DMS53 treated with DMSO at 0.1 percent for 48 hours (cell line): ENCODE measurements at regions not wholly inside any gene's neighbourhood (a gene's known extent, or its start where the extent isn't known, plus 50 kb on each side); places are given as distances from the start of the nearest gene placed in this dataset.

ENCODE experiments used
- DNase-seq: peaks from one replicate; lab custom pipeline; 2025; ENCODE audit not compliant: unreplicated experiment; lab: John Stamatoyannopoulos, UW

GRCh38 chr2:76326636-76327035 lies 615.9 kb upstream of the GCFC2 start:
- no peak for DNase-seq

DNA sequence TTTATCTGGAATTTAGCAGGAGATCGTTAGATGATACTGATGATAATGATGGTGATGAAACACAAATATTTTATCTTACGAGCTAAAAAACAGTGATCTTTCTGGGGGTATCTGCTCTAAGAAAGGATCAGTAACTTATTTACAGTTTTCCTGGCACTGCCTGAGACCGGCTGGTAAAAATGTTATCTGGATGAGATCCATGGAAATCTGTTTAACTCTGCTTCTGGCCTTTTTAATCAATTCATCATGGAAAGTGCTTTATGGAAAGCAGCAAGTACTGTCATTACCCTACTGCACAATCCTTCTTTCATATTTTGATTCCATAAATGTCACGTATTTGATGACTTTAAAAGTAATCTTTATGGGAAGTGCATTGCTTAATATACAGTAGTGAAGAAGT lies 612.7 kb upstream of the GCFC2 start:
- no peak for DNase-seq

DNA sequence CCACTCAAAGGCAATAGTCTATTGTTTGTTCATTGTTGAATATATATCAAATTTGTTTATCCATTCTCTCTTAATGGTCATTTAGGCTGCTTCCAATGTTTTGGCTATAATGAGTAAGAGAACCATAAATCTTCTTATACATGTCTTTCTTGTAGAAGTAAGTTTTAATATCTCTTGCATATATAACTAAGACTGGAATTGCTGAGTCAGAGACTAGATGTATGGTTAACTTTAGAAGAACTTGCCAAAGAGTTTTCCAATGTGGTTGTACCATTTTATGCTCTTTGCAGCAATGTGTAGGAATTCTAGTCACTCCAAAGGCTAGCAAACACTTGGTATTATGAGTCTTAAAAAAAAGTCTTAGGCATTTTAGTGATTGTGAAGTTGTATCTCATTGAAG lies 610.0 kb upstream of the GCFC2 start:
- DNase-seq = no peak

GRCh38 chr2:76318848-76319360 lies 608.2 kb upstream of the GCFC2 start:
- DNase-seq = no peak

- no peak for DNase-seq
Observed at GRCh38 chr2:76316691-76317090, 606.0 kb upstream of the GCFC2 start.

DNA sequence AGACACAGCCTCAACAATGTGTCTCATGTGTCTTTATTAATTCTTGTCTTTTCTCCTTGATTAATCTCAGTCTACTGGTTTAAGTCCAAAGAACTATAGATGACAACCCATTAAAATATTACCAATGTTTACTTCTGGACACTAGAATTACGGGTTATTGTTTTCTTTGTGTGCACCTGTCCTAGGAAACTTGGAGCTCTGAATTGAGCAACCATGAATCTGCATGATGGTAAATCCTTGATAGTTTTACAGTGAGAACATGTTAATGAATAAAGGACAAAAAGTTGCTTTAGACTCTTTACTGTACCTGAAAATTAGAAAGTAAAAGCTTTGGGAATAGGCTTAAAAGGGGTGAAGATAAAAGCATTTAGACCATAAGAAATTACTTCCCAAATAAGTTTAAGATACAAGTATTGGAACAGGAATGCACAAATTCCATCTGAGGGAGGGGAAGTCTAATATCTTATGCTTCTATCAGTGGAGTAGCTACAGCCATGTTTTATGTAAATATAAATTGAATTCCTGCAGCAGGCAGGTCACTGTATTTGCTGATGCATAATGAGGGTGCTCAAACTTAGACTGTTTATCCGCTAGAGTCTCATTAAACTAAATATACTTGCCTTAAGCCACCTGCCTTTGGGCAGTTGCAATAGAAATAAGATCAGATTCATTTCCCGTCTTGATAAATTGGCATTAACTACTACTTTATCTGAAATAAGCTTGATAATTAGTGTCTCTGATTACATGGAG lies 603.7 kb upstream of the GCFC2 start:
- DNase-seq = no peak

DNA sequence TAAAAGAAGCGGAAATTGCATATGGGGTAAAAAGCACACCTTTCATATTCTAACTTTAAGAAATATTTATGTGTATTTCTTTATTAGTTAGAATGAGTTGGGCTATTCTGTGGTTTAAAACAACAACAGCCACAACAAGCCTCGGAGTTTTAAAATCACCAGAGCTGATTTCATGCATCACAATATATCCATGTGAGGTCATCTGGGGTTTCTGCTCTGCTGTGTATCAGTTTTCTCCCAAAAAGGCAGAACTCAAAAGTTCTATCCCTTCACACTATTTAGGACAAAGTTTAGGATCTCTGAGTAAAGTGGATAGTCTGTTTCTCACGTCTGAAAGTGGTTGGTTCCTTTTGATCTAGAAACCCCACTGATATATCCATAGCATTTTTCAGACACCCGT lies 601.5 kb upstream of the GCFC2 start:
- DNase-seq = no peak

DNA sequence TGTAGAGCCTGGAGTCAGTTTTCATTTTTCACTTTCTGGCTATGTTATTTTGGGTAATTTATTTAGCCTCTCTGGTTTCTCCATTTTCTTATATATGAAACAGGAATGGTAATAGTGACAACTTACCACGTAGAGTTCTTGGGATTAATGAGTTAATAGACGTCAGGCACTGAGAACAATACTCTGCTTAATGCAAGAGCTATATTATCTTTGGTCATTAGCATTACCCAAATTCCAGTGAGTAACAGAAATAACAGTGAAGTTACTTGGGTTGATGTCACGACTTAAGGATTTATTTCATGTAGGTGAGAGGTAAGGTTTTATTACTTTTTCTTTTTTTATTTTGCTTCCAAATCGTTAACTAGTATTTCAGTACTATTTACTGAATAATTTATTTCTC lies 601.0 kb upstream of the GCFC2 start:
- no peak for DNase-seq

GRCh38 chr2:76310894-76311633 lies 600.3 kb upstream of the GCFC2 start:
- DNase-seq = no peak

- DNase-seq = no peak
Observed at GRCh38 chr2:76307495-76307894, 596.8 kb upstream of the GCFC2 start.

- DNase-seq = no peak
Observed at GRCh38 chr2:76298041-76298440, 587.3 kb upstream of the GCFC2 start.

DNA sequence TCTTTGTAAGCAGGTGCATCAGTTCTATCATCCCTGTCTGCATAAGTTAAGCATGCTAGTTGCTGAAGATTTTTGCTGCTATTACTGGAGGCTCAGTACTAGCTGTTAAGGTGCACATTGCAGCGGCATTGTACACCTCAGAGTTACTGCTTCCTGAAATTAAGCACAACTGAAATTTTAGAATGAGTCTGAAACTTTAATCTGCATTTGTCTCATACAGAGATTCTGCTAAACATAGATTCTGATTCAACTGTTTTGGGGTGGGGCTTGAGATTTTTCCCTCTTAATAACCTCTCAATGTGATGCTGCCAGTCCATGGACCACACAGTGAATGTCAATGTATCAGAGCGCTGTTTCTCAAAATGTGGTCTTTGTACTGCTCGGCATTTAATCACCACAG lies 585.7 kb upstream of the GCFC2 start:
- DNase-seq = no peak

DNA sequence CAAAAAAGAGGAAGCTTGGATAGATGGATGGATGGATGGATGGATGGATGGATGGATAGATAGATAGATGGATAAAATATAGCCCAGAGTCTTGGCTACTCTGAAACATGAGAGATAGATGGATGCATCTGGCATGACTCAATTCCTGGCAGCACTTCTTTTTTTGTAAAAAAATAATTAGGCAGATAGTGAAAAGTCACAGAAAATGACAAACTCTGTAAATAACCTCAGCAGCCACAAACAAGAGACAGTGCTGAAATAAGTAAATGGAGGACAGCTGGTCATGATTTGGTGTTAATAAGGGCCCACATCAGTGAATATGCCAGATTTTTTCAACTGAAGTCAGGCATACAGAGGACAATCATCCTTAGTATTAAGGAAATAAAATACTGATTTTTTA lies 585.0 kb upstream of the GCFC2 start:
- DNase-seq = no peak

DNA sequence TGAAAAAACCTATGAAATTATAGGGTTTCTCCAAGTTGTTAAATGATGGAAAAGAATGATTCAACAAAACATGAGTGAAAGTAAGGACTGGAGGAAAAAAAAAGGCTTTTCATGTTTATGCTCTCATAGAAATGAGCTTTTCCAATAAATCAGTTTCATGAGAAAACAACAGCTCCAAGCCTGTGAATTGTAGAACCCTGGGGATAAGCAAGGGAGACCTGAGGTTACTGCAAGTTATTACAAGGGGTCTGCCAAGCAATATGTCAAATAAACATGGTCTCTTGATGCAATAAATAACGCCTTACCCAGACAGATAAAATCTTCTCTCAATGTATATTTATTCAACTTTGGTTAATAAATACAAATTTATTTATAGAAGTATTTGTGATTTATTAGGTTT lies 577.9 kb upstream of the GCFC2 start:
- no peak for DNase-seq

GRCh38 chr2:76288146-76288545 lies 577.4 kb upstream of the GCFC2 start:
- no peak for DNase-seq

- DNase-seq = no peak
Observed at GRCh38 chr2:76283350-76283749, 572.6 kb upstream of the GCFC2 start.

DNA sequence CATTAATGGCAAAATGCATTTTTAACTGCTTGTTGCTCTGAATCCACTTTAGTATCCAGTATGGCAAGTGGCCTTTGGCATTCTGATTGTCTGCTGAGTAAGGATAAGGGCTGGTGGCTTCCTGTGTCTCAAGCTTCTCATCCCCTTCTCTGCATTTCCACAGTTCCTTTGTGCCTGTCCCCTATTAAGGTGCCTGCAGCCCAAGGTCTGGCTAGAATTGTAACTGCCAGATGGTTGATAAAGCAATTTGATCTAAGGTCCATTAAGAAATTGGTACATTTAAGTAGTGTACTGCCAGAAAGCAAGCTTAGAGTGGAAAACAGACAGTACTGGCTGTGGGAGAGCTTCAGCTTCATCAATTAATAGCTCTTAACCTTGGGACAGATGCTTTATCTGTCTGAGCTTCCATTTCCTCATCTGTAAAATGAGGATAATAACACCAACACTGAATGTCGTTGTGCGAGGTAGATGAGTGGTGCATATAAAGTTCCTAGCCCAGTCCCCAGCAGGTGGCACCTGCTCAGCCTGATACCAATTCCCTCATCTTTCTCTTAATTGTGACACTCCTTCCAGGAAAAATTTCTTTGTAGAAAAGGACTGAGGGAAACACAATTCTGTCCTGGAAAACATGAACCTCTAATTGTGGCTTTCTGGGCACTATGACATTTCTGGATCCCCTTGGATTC lies 570.6 kb upstream of the GCFC2 start:
- no peak for DNase-seq

GRCh38 chr2:76280686-76281085 lies 570.0 kb upstream of the GCFC2 start:
- DNase-seq = no peak

- no peak for DNase-seq
Observed at GRCh38 chr2:76279142-76279541, 568.4 kb upstream of the GCFC2 start.

DNA sequence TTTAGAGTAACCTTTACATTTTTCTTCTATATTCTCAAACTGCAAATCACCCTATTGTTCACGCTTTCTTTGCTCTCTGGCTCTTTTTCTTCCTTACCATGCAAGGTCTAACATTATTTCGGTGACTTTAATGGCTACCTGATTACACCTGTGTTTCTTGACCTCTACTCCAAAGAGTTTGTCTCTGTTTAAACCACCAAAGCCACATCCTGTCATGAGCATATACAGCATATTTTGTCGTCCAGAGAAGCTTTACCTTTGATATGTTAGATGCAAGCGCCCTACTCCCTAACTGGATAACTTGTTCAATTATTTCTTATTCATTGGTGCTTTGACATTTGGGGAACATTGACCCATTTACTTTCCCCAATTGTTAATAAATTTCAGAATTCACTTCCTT lies 565.1 kb upstream of the GCFC2 start:
- DNase-seq = no peak

- no peak for DNase-seq
Observed at GRCh38 chr2:76274676-76275075, 564.0 kb upstream of the GCFC2 start.

DNA sequence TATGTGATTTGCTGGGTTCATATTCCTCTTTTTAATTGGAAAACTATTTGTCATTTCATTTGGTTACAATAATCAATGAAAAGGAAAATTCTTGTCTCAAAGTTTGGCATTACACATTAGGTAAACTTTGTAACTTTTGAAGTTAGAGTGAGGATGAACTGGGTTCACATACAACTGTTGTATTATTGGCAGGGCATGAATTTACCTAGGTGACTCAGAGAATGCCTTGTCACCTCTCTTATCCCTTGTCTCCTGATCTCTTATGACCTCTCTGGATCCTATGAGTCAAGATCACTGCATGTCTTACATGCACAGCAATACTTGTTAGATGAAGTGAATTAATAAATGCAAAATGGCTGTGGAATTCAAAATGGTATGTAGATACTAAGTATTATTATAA lies 563.4 kb upstream of the GCFC2 start:
- DNase-seq = no peak
